H1 (cell line): ENCODE measurements at regions not wholly inside any gene's neighbourhood (a gene's known extent, or its start where the extent isn't known, plus 50 kb on each side); places are given as distances from the start of the nearest gene placed in this dataset.

Source experiments
- CHD1 ChIP-seq: IDR thresholded peaks from 2 replicates; pipeline ENCODE4 v1.6.1; 2012; ENCODE audit warnings: low read depth, low read length, improper control_type of control experiment
- CHD2 ChIP-seq: IDR thresholded peaks from 2 replicates; pipeline ENCODE4 v1.6.1; 2012; ENCODE audit warnings: low read length, improper control_type of control experiment
- EZH2 ChIP-seq: fragments of 200-600 bp; sonication (generic); IDR thresholded peaks from 2 replicates; pipeline ENCODE4 v1.7.1; 2012; ENCODE audit warnings: low read depth, mild to moderate bottlenecking, moderate library complexity, low read length, inconsistent platforms; ENCODE audit not compliant: severe bottlenecking
- GTF2F1 ChIP-seq: IDR thresholded peaks from 2 replicates; pipeline ENCODE4 v1.6.1; 2012; ENCODE audit warnings: low read depth, low read length, improper control_type of control experiment, borderline replicate concordance
- HDAC2 ChIP-seq, 2 experiments: fragments of 300-600 bp in 1 of 2; sonication (generic) in 1 of 2; IDR thresholded peaks; 2 replicates each; pipeline ENCODE4 v1.6.1; 2011 to 2012; ENCODE audit warnings: low read depth in 2 of 2, low read length in 2 of 2, mild to moderate bottlenecking in 2 of 2, moderate library complexity in 2 of 2, borderline replicate concordance in 1 of 2, inconsistent platforms in 1 of 2
- NANOG ChIP-seq: IDR thresholded peaks from 2 replicates; pipeline ENCODE4 v1.6.1; 2011; ENCODE audit warnings: low read length, low read depth, mild to moderate bottlenecking, inconsistent platforms; ENCODE audit not compliant: insufficient read depth, poor library complexity, severe bottlenecking
- POLR2A ChIP-seq, 2 experiments: IDR thresholded peaks; 1 replicate in 1 of 2; 2 replicates in 1 of 2; pipeline ENCODE4 v1.6.1; 2011; ENCODE audit warnings: low read depth in 2 of 2, low read length in 2 of 2, mild to moderate bottlenecking in 2 of 2; ENCODE audit errors: control extremely low read depth in 1 of 2
- POLR2AphosphoS5 ChIP-seq: IDR thresholded peaks from 2 replicates; pipeline ENCODE4 v1.6.1; 2011; ENCODE audit warnings: low read depth, low read length
- RXRA ChIP-seq: IDR thresholded peaks from 2 replicates; pipeline ENCODE4 v1.6.1; 2011; ENCODE audit warnings: low read depth, mild to moderate bottlenecking, low read length, moderate library complexity; ENCODE audit not compliant: insufficient read depth
- SRF ChIP-seq: IDR thresholded peaks from 2 replicates; pipeline ENCODE4 v1.6.1; 2011; ENCODE audit warnings: mild to moderate bottlenecking, low read depth, low read length, moderate library complexity
- YY1 ChIP-seq: IDR thresholded peaks from 2 replicates; pipeline ENCODE4 v1.6.1; 2011; ENCODE audit warnings: low read depth, mild to moderate bottlenecking, low read length
- ZNF274 ChIP-seq: IDR thresholded peaks from 2 replicates; pipeline ENCODE4 v1.7.0; 2012; ENCODE audit warnings: low read length, borderline replicate concordance; ENCODE audit errors: extremely low read depth
- TF ChIP-seq, protein P1 (sequence below): IDR thresholded peaks from 2 replicates; pipeline ENCODE4 v1.6.1; 2012; ENCODE audit warnings: low read length, inconsistent platforms
- TF ChIP-seq, protein P2 (sequence below), 3 experiments: IDR thresholded peaks; 1 replicate in 2 of 3; 2 replicates in 1 of 3; pipeline versions ENCODE4 v1.5.1 to v1.6.1; 2011; ENCODE audit warnings: low read length in 3 of 3, mild to moderate bottlenecking in 3 of 3, inconsistent platforms in 2 of 3, low read depth in 1 of 3, moderate library complexity in 1 of 3; ENCODE audit not compliant: insufficient read depth in 1 of 3; ENCODE audit errors: control extremely low read depth in 1 of 3

- TF ChIP-seq, protein P1, sequence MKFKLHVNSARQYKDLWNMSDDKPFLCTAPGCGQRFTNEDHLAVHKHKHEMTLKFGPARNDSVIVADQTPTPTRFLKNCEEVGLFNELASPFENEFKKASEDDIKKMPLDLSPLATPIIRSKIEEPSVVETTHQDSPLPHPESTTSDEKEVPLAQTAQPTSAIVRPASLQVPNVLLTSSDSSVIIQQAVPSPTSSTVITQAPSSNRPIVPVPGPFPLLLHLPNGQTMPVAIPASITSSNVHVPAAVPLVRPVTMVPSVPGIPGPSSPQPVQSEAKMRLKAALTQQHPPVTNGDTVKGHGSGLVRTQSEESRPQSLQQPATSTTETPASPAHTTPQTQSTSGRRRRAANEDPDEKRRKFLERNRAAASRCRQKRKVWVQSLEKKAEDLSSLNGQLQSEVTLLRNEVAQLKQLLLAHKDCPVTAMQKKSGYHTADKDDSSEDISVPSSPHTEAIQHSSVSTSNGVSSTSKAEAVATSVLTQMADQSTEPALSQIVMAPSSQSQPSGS = no peak
- TF ChIP-seq, protein P2, sequence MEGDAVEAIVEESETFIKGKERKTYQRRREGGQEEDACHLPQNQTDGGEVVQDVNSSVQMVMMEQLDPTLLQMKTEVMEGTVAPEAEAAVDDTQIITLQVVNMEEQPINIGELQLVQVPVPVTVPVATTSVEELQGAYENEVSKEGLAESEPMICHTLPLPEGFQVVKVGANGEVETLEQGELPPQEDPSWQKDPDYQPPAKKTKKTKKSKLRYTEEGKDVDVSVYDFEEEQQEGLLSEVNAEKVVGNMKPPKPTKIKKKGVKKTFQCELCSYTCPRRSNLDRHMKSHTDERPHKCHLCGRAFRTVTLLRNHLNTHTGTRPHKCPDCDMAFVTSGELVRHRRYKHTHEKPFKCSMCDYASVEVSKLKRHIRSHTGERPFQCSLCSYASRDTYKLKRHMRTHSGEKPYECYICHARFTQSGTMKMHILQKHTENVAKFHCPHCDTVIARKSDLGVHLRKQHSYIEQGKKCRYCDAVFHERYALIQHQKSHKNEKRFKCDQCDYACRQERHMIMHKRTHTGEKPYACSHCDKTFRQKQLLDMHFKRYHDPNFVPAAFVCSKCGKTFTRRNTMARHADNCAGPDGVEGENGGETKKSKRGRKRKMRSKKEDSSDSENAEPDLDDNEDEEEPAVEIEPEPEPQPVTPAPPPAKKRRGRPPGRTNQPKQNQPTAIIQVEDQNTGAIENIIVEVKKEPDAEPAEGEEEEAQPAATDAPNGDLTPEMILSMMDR (IDR thresholded peaks at IDR 0.05; ENCODE audit: control extremely low read depth in 1 of 3, insufficient read depth in 1 of 3, low read depth in 1 of 3, low read length in 3 of 3) = no peak
- TF ChIP-seq SRF = no peak
- no peak for TF ChIP-seq POLR2A (IDR thresholded peaks at IDR 0.05; ENCODE audit: control extremely low read depth in 1 of 2, low read depth in 2 of 2, low read length in 2 of 2)
- no peak for TF ChIP-seq CHD1
- TF ChIP-seq GTF2F1 = no peak
- no peak for TF ChIP-seq EZH2
- TF ChIP-seq POLR2AphosphoS5 = no peak
- no peak for TF ChIP-seq CHD2
- no peak for TF ChIP-seq ZNF274
- no peak for TF ChIP-seq NANOG
- TF ChIP-seq RXRA = no peak
- no peak for TF ChIP-seq HDAC2 (IDR thresholded peaks at IDR 0.05; ENCODE audit: borderline replicate concordance in 1 of 2, low read depth in 2 of 2, low read length in 2 of 2)
- no peak for TF ChIP-seq YY1
Measured at GRCh38 chr14:101025696-101026095, 122.2 kb upstream of the RTL1 start.
